HL-60 (cell line): ENCODE measurements at regions not wholly inside any gene's neighbourhood (a gene's known extent, or its start where the extent isn't known, plus 50 kb on each side); places are given as distances from the start of the nearest gene placed in this dataset.

Experiments used
- GABPA ChIP-seq: IDR thresholded peaks from 2 replicates; pipeline ENCODE4 v1.6.1; 2012; ENCODE audit warnings: low read depth
- POLR2AphosphoS5 ChIP-seq: IDR thresholded peaks from 2 replicates; pipeline ENCODE4 v1.6.1; 2012; ENCODE audit warnings: low read depth
- SPI1 ChIP-seq: IDR thresholded peaks from 2 replicates; pipeline ENCODE4 v1.6.1; 2012; ENCODE audit warnings: low read depth, mild to moderate bottlenecking, borderline replicate concordance
- TF ChIP-seq, protein P1 (sequence below): IDR thresholded peaks from one replicate; pipeline ENCODE4 v1.5.1; 2011; ENCODE audit warnings: low read length, control low read depth, inconsistent platforms; ENCODE audit not compliant: insufficient read depth

DNA sequence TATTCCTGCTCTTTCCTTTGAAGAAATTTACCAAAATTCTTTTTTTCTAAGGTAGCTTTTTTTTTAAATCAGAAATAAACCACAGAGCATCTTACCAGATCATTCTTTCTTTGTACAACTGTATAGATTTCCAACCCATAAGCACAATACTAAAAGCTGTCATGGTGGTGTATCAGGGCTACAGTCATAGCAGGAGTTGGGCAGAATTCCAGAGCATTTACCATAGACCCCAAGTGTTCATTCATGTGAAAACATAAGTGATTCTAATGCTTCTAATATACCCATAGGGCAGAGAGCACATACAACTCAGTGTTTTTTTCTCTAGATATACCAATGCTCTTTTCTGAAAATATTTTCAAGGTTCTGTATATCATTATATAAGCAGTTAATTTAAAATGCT is 392.5 kb downstream of the FRK start:
- TF ChIP-seq, protein P1, sequence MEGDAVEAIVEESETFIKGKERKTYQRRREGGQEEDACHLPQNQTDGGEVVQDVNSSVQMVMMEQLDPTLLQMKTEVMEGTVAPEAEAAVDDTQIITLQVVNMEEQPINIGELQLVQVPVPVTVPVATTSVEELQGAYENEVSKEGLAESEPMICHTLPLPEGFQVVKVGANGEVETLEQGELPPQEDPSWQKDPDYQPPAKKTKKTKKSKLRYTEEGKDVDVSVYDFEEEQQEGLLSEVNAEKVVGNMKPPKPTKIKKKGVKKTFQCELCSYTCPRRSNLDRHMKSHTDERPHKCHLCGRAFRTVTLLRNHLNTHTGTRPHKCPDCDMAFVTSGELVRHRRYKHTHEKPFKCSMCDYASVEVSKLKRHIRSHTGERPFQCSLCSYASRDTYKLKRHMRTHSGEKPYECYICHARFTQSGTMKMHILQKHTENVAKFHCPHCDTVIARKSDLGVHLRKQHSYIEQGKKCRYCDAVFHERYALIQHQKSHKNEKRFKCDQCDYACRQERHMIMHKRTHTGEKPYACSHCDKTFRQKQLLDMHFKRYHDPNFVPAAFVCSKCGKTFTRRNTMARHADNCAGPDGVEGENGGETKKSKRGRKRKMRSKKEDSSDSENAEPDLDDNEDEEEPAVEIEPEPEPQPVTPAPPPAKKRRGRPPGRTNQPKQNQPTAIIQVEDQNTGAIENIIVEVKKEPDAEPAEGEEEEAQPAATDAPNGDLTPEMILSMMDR, result no peak
- no peak for TF ChIP-seq POLR2AphosphoS5
- TF ChIP-seq GABPA, result no peak
- TF ChIP-seq SPI1, result no peak
